OCI-LY7 (cell line): ENCODE measurements at regions not wholly inside any gene's neighbourhood (a gene's known extent, or its start where the extent isn't known, plus 50 kb on each side); places are given as distances from the start of the nearest gene placed in this dataset.

Experiments used
- EZH2phosphoT487 ChIP-seq: fragments of 200-600 bp; sonication (generic); IDR thresholded peaks from 2 replicates; pipeline ENCODE4 v1.6.1; 2018; ENCODE audit warnings: low read depth, borderline replicate concordance, mild to moderate bottlenecking, mixed run types, antibody characterized with exemption, low read length, moderate library complexity, mixed read lengths
- TF ChIP-seq, protein P1 (sequence below): fragments of 200-600 bp; sonication (generic); conservative IDR thresholded peaks from 2 replicates; pipeline ENCODE4 v1.5.1; 2014; ENCODE audit warnings: mild to moderate bottlenecking, antibody characterized with exemption, low read length, moderate library complexity, mixed read lengths

DNA sequence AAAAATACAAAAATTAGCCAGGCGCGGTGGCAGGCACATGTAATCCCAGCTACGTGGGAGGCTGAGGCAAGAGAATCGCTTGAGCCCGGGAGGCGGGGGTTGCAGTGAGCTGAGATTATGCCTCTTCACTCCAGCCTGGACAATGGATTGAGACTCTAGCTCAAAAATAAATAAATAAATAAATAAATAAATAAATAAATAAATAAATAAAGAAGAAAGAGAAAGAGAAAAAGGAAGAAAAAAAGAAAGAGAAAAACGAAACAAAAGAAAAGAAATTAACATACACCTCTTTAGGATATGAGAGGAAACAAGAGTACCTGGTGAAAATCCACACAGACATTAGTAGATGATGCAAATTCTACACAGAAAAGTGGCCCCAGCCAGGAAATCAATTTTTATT, 713.7 kb upstream of the POT1 start:
- TF ChIP-seq, protein P1, sequence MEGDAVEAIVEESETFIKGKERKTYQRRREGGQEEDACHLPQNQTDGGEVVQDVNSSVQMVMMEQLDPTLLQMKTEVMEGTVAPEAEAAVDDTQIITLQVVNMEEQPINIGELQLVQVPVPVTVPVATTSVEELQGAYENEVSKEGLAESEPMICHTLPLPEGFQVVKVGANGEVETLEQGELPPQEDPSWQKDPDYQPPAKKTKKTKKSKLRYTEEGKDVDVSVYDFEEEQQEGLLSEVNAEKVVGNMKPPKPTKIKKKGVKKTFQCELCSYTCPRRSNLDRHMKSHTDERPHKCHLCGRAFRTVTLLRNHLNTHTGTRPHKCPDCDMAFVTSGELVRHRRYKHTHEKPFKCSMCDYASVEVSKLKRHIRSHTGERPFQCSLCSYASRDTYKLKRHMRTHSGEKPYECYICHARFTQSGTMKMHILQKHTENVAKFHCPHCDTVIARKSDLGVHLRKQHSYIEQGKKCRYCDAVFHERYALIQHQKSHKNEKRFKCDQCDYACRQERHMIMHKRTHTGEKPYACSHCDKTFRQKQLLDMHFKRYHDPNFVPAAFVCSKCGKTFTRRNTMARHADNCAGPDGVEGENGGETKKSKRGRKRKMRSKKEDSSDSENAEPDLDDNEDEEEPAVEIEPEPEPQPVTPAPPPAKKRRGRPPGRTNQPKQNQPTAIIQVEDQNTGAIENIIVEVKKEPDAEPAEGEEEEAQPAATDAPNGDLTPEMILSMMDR, result no peak
- TF ChIP-seq EZH2phosphoT487, result no peak
